ENCODE measurements at regions not wholly inside any gene's neighbourhood (a gene's known extent, or its start where the extent isn't known, plus 50 kb on each side); places are given as distances from the start of the nearest gene placed in this dataset.

DNA sequence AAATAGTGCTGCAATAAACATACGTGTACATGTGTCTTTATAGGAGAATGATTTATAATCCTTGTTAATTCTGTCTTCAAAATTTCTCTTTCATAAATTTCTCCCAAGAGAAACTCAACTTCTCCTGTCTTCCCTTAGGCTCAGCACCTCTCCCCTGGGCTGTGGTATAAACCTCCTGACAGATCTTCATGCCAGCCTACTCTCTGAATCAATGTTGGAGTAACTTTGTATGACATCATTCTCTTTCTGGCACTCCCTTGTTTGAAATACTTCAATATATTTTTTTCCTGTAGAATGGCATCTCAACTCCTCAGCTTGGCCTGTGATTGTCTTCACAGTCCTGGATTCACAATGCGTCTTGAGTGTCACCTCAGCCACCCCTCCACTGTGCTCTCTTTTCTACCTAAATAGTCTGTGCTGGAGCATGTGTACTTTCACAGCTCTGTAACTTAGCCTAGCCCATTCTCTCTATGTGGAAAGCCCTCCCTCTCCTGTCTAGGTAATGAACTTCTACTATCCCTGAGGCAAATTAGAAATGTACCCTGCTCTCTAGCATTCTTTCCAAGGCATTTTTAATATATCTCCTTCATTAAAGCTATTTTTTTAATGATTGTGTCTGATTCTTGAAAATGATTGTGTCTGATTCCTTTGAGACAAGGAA lies 649.9 kb upstream of the FANCL start:
- TF ChIP-seq, protein P1, sequence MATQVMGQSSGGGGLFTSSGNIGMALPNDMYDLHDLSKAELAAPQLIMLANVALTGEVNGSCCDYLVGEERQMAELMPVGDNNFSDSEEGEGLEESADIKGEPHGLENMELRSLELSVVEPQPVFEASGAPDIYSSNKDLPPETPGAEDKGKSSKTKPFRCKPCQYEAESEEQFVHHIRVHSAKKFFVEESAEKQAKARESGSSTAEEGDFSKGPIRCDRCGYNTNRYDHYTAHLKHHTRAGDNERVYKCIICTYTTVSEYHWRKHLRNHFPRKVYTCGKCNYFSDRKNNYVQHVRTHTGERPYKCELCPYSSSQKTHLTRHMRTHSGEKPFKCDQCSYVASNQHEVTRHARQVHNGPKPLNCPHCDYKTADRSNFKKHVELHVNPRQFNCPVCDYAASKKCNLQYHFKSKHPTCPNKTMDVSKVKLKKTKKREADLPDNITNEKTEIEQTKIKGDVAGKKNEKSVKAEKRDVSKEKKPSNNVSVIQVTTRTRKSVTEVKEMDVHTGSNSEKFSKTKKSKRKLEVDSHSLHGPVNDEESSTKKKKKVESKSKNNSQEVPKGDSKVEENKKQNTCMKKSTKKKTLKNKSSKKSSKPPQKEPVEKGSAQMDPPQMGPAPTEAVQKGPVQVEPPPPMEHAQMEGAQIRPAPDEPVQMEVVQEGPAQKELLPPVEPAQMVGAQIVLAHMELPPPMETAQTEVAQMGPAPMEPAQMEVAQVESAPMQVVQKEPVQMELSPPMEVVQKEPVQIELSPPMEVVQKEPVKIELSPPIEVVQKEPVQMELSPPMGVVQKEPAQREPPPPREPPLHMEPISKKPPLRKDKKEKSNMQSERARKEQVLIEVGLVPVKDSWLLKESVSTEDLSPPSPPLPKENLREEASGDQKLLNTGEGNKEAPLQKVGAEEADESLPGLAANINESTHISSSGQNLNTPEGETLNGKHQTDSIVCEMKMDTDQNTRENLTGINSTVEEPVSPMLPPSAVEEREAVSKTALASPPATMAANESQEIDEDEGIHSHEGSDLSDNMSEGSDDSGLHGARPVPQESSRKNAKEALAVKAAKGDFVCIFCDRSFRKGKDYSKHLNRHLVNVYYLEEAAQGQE (IDR thresholded peaks at IDR 0.05; ENCODE audit: borderline replicate concordance), result no peak
- TF ChIP-seq EZH2 (IDR thresholded peaks at IDR 0.05; ENCODE audit: borderline replicate concordance, insufficient read depth, low read length, poor library complexity, severe bottlenecking), result no peak
- no peak for TF ChIP-seq TAF1 (IDR thresholded peaks at IDR 0.05; ENCODE audit: low read depth)
- TF ChIP-seq, protein P2, sequence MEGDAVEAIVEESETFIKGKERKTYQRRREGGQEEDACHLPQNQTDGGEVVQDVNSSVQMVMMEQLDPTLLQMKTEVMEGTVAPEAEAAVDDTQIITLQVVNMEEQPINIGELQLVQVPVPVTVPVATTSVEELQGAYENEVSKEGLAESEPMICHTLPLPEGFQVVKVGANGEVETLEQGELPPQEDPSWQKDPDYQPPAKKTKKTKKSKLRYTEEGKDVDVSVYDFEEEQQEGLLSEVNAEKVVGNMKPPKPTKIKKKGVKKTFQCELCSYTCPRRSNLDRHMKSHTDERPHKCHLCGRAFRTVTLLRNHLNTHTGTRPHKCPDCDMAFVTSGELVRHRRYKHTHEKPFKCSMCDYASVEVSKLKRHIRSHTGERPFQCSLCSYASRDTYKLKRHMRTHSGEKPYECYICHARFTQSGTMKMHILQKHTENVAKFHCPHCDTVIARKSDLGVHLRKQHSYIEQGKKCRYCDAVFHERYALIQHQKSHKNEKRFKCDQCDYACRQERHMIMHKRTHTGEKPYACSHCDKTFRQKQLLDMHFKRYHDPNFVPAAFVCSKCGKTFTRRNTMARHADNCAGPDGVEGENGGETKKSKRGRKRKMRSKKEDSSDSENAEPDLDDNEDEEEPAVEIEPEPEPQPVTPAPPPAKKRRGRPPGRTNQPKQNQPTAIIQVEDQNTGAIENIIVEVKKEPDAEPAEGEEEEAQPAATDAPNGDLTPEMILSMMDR (IDR thresholded peaks at IDR 0.05; ENCODE audit: poor library complexity, severe bottlenecking), result no peak
- no peak for TF ChIP-seq POLR2AphosphoS5 (IDR thresholded peaks at IDR 0.05)
- no peak for TF ChIP-seq SMC3 (conservative IDR thresholded peaks at IDR 0.05; ENCODE audit: poor library complexity)
- TF ChIP-seq EP300 (conservative IDR thresholded peaks at IDR 0.05; ENCODE audit: poor library complexity, severe bottlenecking), result no peak
- no peak for TF ChIP-seq MXI1 (conservative IDR thresholded peaks at IDR 0.05; ENCODE audit: poor library complexity, severe bottlenecking)
- TF ChIP-seq RAD21 (conservative IDR thresholded peaks at IDR 0.05), result no peak
